ENCODE measurements at regions not wholly inside any gene's neighbourhood (a gene's known extent, or its start where the extent isn't known, plus 50 kb on each side); places are given as distances from the start of the nearest gene placed in this dataset.

- no peaks in the 10 kb centered on the region for H3F3A ChIP-seq (ENCODE audit: low read length, unreplicated experiment)
- H3K9ac ChIP-seq (ENCODE audit: low read length) = no peak overlapping the region
- H4K20me1 ChIP-seq (ENCODE audit: low read length) = no peaks in the 10 kb centered on the region
- TF ChIP-seq EZH2 (IDR thresholded peaks at IDR 0.05; ENCODE audit: low read length, unreplicated experiment) (no peak), CTCF (conservative IDR thresholded peaks at IDR 0.05; ENCODE audit: low read depth, low read length) (peak; percentile 88)
- H2AFZ ChIP-seq (ENCODE audit: low read length) = no peak overlapping the region
- H3K27me3 ChIP-seq (ENCODE audit: low read length) = no peaks in the 10 kb centered on the region
- DNase-seq (peak; percentile 62), ATAC-seq (peak; percentile 49)
- no peaks in the 10 kb centered on the region for H3K9me3 ChIP-seq (ENCODE audit: low read length)
- no peaks in the 10 kb centered on the region for H3K79me2 ChIP-seq (ENCODE audit: low read length)
- CTCF ChIA-PET = interaction anchor here (0.6 to 1.0 kb wide), 2 partner anchors 52 to 223 kb away, joined by 3 to 4 read pairs; no protein-coding TSS in a partner anchor
- intact Hi-C loops (cut with micrococcal nuclease) = loop anchor here (1.0 to 5.0 kb wide), 4 partner anchors 52 to 762 kb away; partner anchors contain the start of gene GHR
- no TSS peak for BruUV-seq (replicated peaks)
- no peak overlapping the region for H3K4me2 ChIP-seq (ENCODE audit: low read length)
- no peaks in the 10 kb centered on the region for H3K4me1 ChIP-seq (ENCODE audit: insufficient read depth, low read length)
- POLR2A ChIA-PET (ENCODE audit: unreplicated experiment) = no interaction called here
- H3K36me3 ChIP-seq (ENCODE audit: low read depth, low read length) = no peaks in the 10 kb centered on the region
- no peak overlapping the region for H3K27ac ChIP-seq (ENCODE audit: low read length)
- no peaks in the 10 kb centered on the region for H3K9me2 ChIP-seq (replicated peaks; ENCODE audit: low read length)
- no peak overlapping the region for H3K4me3 ChIP-seq (ENCODE audit: low read length)
Observed at GRCh38 chr5:42005561-42006153, 80.6 kb downstream of the FBXO4 start.

- H3K9ac ChIP-seq (ENCODE audit: low read length) = no peak overlapping the region
- no peaks in the 10 kb centered on the region for H3F3A ChIP-seq (ENCODE audit: low read length, unreplicated experiment)
- ChIA-PET CTCF (no interaction called here), POLR2A (ENCODE audit: unreplicated experiment) (no interaction called here)
- H3K27me3 ChIP-seq (ENCODE audit: low read length) = peaks cover 8% of the 10 kb centered on the region; the same call in 1 of the 2 replicates
- no peaks in the 10 kb centered on the region for H4K20me1 ChIP-seq (ENCODE audit: low read length)
- TF ChIP-seq CTCF (conservative IDR thresholded peaks at IDR 0.05; ENCODE audit: low read depth, low read length) (no peak), EZH2 (IDR thresholded peaks at IDR 0.05; ENCODE audit: low read length, unreplicated experiment) (no peak), EZH2phosphoT487 (IDR thresholded peaks at IDR 0.05; ENCODE audit: borderline replicate concordance, low read length) (no peak)
- BruUV-seq (replicated peaks) = no TSS peak
- no peaks in the 10 kb centered on the region for H3K36me3 ChIP-seq (ENCODE audit: low read depth, low read length)
- H3K27ac ChIP-seq (ENCODE audit: low read length) = no peak overlapping the region
- H3K4me3 ChIP-seq (ENCODE audit: low read length) = no peak overlapping the region
- H3K9me3 ChIP-seq (ENCODE audit: low read length) = no peaks in the 10 kb centered on the region
- no peak overlapping the region for H3K4me2 ChIP-seq (ENCODE audit: low read length)
- no peaks in the 10 kb centered on the region for H3K4me1 ChIP-seq (ENCODE audit: insufficient read depth, low read length)
- no peak overlapping the region for H2AFZ ChIP-seq (ENCODE audit: low read length)
- H3K9me2 ChIP-seq (replicated peaks; ENCODE audit: low read length) = no peaks in the 10 kb centered on the region
- H3K79me2 ChIP-seq (ENCODE audit: low read length) = no peaks in the 10 kb centered on the region
- DNase-seq = peak; percentile 11
- intact Hi-C loops (cut with micrococcal nuclease) = no loop called here
- no peak for ATAC-seq
Observed at GRCh38 chr5:42013561-42013960, 88.5 kb downstream of the FBXO4 start.

- POLR2A ChIA-PET (ENCODE audit: unreplicated experiment) = no interaction called here
- CTCF ChIA-PET = no interaction called here
- TF ChIP-seq CTCF (conservative IDR thresholded peaks at IDR 0.05; ENCODE audit: low read depth, low read length) = no peak
- no peak for TF ChIP-seq EZH2 (IDR thresholded peaks at IDR 0.05; ENCODE audit: low read length, unreplicated experiment)
- TF ChIP-seq EZH2phosphoT487 (IDR thresholded peaks at IDR 0.05; ENCODE audit: borderline replicate concordance, low read length) = no peak
Observed at GRCh38 chr5:42015254-42015653, 90.2 kb downstream of the FBXO4 start.

More at GRCh38 chr5:42015254-42015653, 90.2 kb downstream of the FBXO4 start:
- H3K27ac ChIP-seq (ENCODE audit: low read length) = no peak overlapping the region
- H3F3A ChIP-seq (ENCODE audit: low read length, unreplicated experiment) = no peaks in the 10 kb centered on the region
- no peaks in the 10 kb centered on the region for H3K79me2 ChIP-seq (ENCODE audit: low read length)
- no peak overlapping the region for H2AFZ ChIP-seq (ENCODE audit: low read length)
- no peaks in the 10 kb centered on the region for H4K20me1 ChIP-seq (ENCODE audit: low read length)
- H3K9me3 ChIP-seq (ENCODE audit: low read length) = no peaks in the 10 kb centered on the region
- no TSS peak for BruUV-seq (replicated peaks)
- DNase-seq (no peak), ATAC-seq (no peak)
- H3K4me1 ChIP-seq (ENCODE audit: insufficient read depth, low read length) = peaks cover under 1% of the 10 kb centered on the region; the same call in 1 of the 2 replicates
- H3K27me3 ChIP-seq (ENCODE audit: low read length) = peaks cover 8% of the 10 kb centered on the region; the same call in 1 of the 2 replicates
- no peaks in the 10 kb centered on the region for H3K36me3 ChIP-seq (ENCODE audit: low read depth, low read length)
- no peak overlapping the region for H3K9ac ChIP-seq (ENCODE audit: low read length)
- H3K9me2 ChIP-seq (replicated peaks; ENCODE audit: low read length) = no peaks in the 10 kb centered on the region
- no peak overlapping the region for H3K4me2 ChIP-seq (ENCODE audit: low read length)
- intact Hi-C loops (cut with micrococcal nuclease) = no loop called here
- no peak overlapping the region for H3K4me3 ChIP-seq (ENCODE audit: low read length)
